ENCODE measurements at regions not wholly inside any gene's neighbourhood (a gene's known extent, or its start where the extent isn't known, plus 50 kb on each side); places are given as distances from the start of the nearest gene placed in this dataset.

- TF ChIP-seq, protein P1, sequence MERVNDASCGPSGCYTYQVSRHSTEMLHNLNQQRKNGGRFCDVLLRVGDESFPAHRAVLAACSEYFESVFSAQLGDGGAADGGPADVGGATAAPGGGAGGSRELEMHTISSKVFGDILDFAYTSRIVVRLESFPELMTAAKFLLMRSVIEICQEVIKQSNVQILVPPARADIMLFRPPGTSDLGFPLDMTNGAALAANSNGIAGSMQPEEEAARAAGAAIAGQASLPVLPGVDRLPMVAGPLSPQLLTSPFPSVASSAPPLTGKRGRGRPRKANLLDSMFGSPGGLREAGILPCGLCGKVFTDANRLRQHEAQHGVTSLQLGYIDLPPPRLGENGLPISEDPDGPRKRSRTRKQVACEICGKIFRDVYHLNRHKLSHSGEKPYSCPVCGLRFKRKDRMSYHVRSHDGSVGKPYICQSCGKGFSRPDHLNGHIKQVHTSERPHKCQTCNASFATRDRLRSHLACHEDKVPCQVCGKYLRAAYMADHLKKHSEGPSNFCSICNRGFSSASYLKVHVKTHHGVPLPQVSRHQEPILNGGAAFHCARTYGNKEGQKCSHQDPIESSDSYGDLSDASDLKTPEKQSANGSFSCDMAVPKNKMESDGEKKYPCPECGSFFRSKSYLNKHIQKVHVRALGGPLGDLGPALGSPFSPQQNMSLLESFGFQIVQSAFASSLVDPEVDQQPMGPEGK (CRISPR knock-in tag; IDR thresholded peaks at IDR 0.05; ENCODE audit: borderline replicate concordance): no peak
- TF ChIP-seq CSDC2 (CRISPR knock-in tag; IDR thresholded peaks at IDR 0.05) (no peak), RARB (CRISPR knock-in tag; IDR thresholded peaks at IDR 0.05) (no peak), PPARA (CRISPR knock-in tag; IDR thresholded peaks at IDR 0.05; ENCODE audit: borderline replicate concordance) (no peak), ZNF8 (CRISPR knock-in tag; IDR thresholded peaks at IDR 0.05) (no peak), GLIS3 (CRISPR knock-in tag; IDR thresholded peaks at IDR 0.05) (no peak), SNAI2 (CRISPR knock-in tag; IDR thresholded peaks at IDR 0.05) (no peak), ZC3H10 (CRISPR knock-in tag; IDR thresholded peaks at IDR 0.05) (no peak), BACH2 (CRISPR knock-in tag; IDR thresholded peaks at IDR 0.05; ENCODE audit: borderline replicate concordance) (no peak), ARNTL (CRISPR knock-in tag; IDR thresholded peaks at IDR 0.05; ENCODE audit: borderline replicate concordance, low read depth) (no peak)
- TF ChIP-seq, protein P2, sequence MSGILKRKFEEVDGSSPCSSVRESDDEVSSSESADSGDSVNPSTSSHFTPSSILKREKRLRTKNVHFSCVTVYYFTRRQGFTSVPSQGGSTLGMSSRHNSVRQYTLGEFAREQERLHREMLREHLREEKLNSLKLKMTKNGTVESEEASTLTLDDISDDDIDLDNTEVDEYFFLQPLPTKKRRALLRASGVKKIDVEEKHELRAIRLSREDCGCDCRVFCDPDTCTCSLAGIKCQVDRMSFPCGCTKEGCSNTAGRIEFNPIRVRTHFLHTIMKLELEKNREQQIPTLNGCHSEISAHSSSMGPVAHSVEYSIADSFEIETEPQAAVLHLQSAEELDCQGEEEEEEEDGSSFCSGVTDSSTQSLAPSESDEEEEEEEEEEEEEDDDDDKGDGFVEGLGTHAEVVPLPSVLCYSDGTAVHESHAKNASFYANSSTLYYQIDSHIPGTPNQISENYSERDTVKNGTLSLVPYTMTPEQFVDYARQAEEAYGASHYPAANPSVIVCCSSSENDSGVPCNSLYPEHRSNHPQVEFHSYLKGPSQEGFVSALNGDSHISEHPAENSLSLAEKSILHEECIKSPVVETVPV (CRISPR knock-in tag; IDR thresholded peaks at IDR 0.05): no peak
Observed at GRCh38 chr4:41390661-41391060, 133.9 kb downstream of the UCHL1 start.
